ENCODE measurements at regions not wholly inside any gene's neighbourhood (a gene's known extent, or its start where the extent isn't known, plus 50 kb on each side); places are given as distances from the start of the nearest gene placed in this dataset.

- Mint-ChIP-seq H3K9me3 (no peaks in the 10 kb centered on the region), H3K4me1 (ENCODE audit: low read depth) (no peaks in the 10 kb centered on the region), H3K4me3 (no peak overlapping the region), H3K36me3 (ENCODE audit: low read depth) (no peaks in the 10 kb centered on the region), H3K27ac (no peak overlapping the region), H3K27me3 (peaks cover 23% of the 10 kb centered on the region)
- ChIA-PET CTCF (interaction anchor here (1.1 to 4.4 kb wide), 2 partner anchors 16 to 218 kb away, joined by 6 to 16 read pairs; no protein-coding TSS in a partner anchor), POLR2A (no interaction called here)
- ATAC-seq (no peak), DNase-seq (no peak)
- intact Hi-C loops (cut with micrococcal nuclease): no loop called here
- no peak for TF ChIP-seq CTCF (IDR thresholded peaks at IDR 0.05)
These were observed 152.8 kb upstream of the ZBED5 start for GRCh38 chr11:11010624-11011127.

DNA sequence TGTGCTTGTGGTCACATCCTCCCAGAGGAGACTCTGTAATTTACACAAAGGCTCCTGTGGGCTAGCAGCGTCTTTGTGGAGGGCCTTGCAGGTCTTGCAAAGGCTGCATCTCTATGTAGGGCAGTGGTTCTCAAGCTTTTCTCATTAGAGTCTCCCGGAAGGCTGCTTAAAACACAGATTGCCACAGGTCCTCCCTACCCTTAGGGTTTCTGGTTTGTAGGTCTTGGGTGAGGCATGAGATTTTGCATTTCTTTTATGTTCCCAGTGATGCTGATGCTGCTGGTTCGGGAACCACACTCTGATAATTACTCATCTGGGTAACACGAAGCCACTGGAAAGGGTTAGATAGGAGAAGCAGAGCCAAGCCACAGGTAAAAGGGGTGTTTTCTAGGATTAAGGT, 151.3 kb upstream of the ZBED5 start:
- CTCF ChIA-PET: interaction anchor here (0.8 to 2.6 kb wide), 5 partner anchors 12 to 216 kb away, joined by 3 to 8 read pairs (median 5); no protein-coding TSS in a partner anchor

DNA sequence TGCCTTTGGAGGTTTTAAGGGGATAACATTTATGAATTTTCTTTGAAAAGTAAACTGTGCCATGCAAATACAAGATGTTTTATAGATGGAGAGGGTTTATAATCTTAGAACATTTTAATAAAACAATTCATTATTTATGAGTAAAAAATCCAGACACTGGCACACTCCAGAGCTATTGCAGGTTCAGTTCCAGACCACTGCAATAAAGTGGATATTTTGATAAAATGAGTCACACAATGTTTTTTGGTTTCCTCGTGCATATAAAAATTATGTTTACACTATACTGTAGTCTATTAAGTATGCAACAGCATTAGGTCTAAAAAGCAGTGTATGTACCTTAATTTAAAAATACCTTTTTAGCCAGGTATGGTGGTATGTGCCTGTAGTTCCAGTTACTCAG, 146.2 kb upstream of the ZBED5 start:
- CTCF ChIA-PET: interaction anchor here (1.2 to 1.4 kb wide), 3 partner anchors 19 to 69 kb away, joined by 3 to 7 read pairs (median 4); no protein-coding TSS in a partner anchor
- no peaks in the 10 kb centered on the region for H3K4me1 Mint-ChIP-seq (ENCODE audit: low read depth)
- H3K27me3 Mint-ChIP-seq: peaks cover 32% of the 10 kb centered on the region
- no peak overlapping the region for H3K27ac Mint-ChIP-seq
- POLR2A ChIA-PET: no interaction called here
- TF ChIP-seq CTCF (IDR thresholded peaks at IDR 0.05): no peak
- H3K36me3 Mint-ChIP-seq (ENCODE audit: low read depth): no peaks in the 10 kb centered on the region
- DNase-seq (no peak), ATAC-seq (no peak)
- intact Hi-C loops (cut with micrococcal nuclease): no loop called here
- no peak overlapping the region for H3K4me3 Mint-ChIP-seq
- no peaks in the 10 kb centered on the region for H3K9me3 Mint-ChIP-seq

More for the DNA sequence above, 151.3 kb upstream of the ZBED5 start:
- Mint-ChIP-seq H3K27ac (no peak overlapping the region), H3K27me3 (peaks cover 25% of the 10 kb centered on the region), H3K4me1 (ENCODE audit: low read depth) (no peaks in the 10 kb centered on the region), H3K9me3 (no peaks in the 10 kb centered on the region), H3K36me3 (ENCODE audit: low read depth) (no peaks in the 10 kb centered on the region), H3K4me3 (no peak overlapping the region)
- no peak for DNase-seq
- POLR2A ChIA-PET: interaction anchor here (0.7 kb wide), 1 partner anchor 649 kb away, joined by 3 read pairs; no protein-coding TSS in a partner anchor
- intact Hi-C loops (cut with micrococcal nuclease): no loop called here
- no peak for ATAC-seq
- no peak for TF ChIP-seq CTCF (IDR thresholded peaks at IDR 0.05)

- no peak for ATAC-seq
- H3K36me3 Mint-ChIP-seq (ENCODE audit: low read depth): no peaks in the 10 kb centered on the region
- TF ChIP-seq CTCF (IDR thresholded peaks at IDR 0.05): no peak
- ChIA-PET CTCF (interaction anchor here (0.8 to 1.2 kb wide), 2 partner anchors 18 to 20 kb away, joined by 3 to 4 read pairs; no protein-coding TSS in a partner anchor), POLR2A (no interaction called here)
- H3K9me3 Mint-ChIP-seq: no peaks in the 10 kb centered on the region
- H3K4me3 Mint-ChIP-seq: no peak overlapping the region
- intact Hi-C loops (cut with micrococcal nuclease): no loop called here
- H3K27me3 Mint-ChIP-seq: peaks cover 28% of the 10 kb centered on the region
- DNase-seq: no peak
- no peak overlapping the region for H3K27ac Mint-ChIP-seq
- H3K4me1 Mint-ChIP-seq (ENCODE audit: low read depth): no peaks in the 10 kb centered on the region
These were observed 145.4 kb upstream of the ZBED5 start for GRCh38 chr11:11003226-11003625.

- intact Hi-C loops (cut with micrococcal nuclease): no loop called here
- ChIA-PET POLR2A (no interaction called here), CTCF (interaction anchor here (0.9 kb wide), 1 partner anchor 155 kb away, joined by 3 read pairs; no protein-coding TSS in a partner anchor)
These were observed 142.9 kb upstream of the ZBED5 start for GRCh38 chr11:11000579-11001283.

More at GRCh38 chr11:11000579-11001283, 142.9 kb upstream of the ZBED5 start:
- Mint-ChIP-seq H3K27ac (no peak overlapping the region), H3K36me3 (ENCODE audit: low read depth) (no peaks in the 10 kb centered on the region), H3K9me3 (no peaks in the 10 kb centered on the region), H3K4me3 (no peak overlapping the region), H3K27me3 (peaks cover 23% of the 10 kb centered on the region), H3K4me1 (ENCODE audit: low read depth) (no peaks in the 10 kb centered on the region)
- ATAC-seq (no peak), DNase-seq (no peak)
- no peak for TF ChIP-seq CTCF (IDR thresholded peaks at IDR 0.05)

All from activated CD8-positive, alpha-beta T cell treated with anti-CD3 and anti-CD28 coated beads for 36 hours (primary cell).